ENCODE measurements at regions not wholly inside any gene's neighbourhood (a gene's known extent, or its start where the extent isn't known, plus 50 kb on each side); places are given as distances from the start of the nearest gene placed in this dataset.

DNA sequence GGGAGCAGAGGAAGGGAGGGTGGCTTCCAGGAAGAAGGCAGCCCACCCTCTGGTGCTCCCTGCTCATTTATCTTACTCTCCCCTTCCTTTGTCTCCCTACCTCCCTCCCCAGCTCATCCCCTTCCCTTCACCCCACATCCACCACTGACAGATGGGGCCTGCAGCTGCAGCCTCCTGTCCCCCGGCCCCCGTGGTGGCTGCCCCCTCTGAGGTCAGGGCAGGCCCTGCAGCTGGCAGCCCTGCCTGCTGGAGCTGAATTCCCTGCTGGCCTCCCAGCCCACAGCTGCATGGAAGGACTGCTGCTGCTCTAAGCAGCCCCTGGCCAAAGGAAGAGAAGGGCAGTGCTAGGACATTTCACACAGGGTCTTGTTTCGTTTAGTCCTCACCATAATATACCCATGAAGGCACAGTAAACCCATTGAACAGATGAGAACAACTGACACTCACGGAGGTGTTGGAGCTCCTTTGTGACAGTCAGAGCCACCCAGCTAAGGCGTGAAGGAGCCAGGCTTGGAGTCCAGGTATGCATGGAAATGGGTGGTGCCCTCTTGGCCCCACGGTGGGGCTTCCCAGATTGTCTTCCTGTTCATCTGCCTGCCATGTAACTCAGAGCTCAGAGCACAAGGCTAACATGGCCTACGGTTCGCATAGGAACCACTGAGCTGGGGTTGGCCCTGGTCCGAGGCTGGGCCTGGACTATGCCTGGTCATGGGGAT is 121.7 kb upstream of the PRR20G start:
- H3K9me3 ChIP-seq (ENCODE audit: control insufficient read depth, low read length, poor library complexity, severe bottlenecking) = no peaks in the 10 kb centered on the region
- DNase-seq = no peak
- H3K4me1 Mint-ChIP-seq = peaks cover 3% of the 10 kb centered on the region
- peaks cover 87% of the 10 kb centered on the region for H3K27me3 Mint-ChIP-seq
- ATAC-seq = no peak
- no peak overlapping the region for H3K4me3 Mint-ChIP-seq
- H3K27ac Mint-ChIP-seq = no peak overlapping the region
- H3K36me3 Mint-ChIP-seq (ENCODE audit: low read depth) = no peaks in the 10 kb centered on the region

DNA sequence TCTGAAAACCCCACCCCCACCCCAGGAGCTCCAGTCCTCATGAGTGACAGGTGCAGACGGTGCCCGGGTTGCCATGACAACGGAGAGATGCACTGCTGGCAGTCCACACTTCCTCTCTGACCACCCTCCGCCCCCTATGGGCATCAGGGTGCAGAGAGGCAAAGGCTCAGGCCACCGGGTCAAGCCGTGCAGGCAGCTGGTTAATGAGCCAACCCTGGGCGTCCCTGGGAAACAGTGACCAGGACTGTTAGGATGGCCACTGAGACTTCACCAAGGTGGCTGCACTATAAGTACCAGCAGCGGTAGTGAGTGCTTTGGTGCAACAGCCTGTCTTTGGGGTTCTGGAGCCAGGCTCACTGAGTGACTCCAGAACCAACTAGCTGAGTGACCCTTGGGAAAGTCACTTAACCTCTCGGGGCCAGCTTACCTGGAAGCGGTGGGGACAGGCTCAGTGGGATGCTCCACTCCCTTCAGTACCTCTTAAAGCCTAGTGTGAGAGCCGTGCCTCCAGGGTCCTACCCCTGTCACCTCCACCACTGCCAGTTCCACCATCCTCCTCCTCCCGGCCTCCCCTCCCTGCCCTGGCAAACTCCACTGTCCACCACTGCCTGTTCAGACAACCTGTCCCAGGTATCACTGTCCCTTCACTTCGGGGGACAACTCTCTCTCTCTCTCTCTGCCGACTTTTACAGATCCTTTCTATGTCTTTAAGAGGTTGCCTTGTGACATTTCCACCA is 121.0 kb upstream of the PRR20G start:
- H3K27me3 Mint-ChIP-seq = peaks cover 87% of the 10 kb centered on the region
- H3K9me3 ChIP-seq (ENCODE audit: control insufficient read depth, low read length, poor library complexity, severe bottlenecking) = no peaks in the 10 kb centered on the region
- no peak for DNase-seq
- no peak for ATAC-seq
- H3K36me3 Mint-ChIP-seq (ENCODE audit: low read depth) = no peaks in the 10 kb centered on the region
- no peak overlapping the region for H3K4me3 Mint-ChIP-seq
- H3K4me1 Mint-ChIP-seq = peaks cover 3% of the 10 kb centered on the region
- H3K27ac Mint-ChIP-seq = no peak overlapping the region

DNA sequence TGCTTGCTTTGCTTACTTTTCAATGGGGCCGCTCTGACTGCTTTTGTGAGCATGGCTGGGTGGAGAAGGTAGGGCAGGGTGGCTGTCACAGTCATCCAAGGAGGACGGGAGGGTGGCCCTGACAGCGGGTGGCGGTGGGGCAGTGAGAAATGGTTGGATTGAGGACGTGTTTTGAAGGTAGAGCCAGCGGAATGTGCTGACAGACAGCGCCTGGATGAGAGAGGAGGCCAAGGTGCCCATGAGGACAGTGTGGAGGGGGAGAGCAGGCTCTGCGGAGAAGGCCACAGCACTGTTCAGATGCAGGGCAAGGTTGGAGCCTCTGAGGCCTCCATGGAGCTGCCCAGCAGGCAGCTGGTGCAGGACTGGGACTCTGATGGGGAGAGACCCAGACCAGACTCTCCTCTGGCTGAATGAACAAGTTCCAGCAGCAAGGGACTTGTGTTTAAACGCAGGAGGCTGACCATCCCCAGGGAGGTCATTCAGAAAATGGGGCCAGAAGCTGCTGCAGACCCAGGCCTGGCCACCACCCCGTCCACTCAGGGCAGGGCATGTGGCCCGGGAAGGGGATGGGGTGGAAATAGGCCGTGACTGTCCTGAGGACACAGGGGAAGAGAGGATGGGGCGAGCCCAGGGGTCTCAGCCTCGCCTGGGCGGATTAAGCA is 120.3 kb upstream of the PRR20G start:
- ATAC-seq = no peak
- peaks cover 84% of the 10 kb centered on the region for H3K27me3 Mint-ChIP-seq
- H3K27ac Mint-ChIP-seq = no peak overlapping the region
- no peaks in the 10 kb centered on the region for H3K9me3 ChIP-seq (ENCODE audit: control insufficient read depth, low read length, poor library complexity, severe bottlenecking)
- no peaks in the 10 kb centered on the region for H3K36me3 Mint-ChIP-seq (ENCODE audit: low read depth)
- H3K4me3 Mint-ChIP-seq = no peak overlapping the region
- DNase-seq = no peak
- peaks cover 3% of the 10 kb centered on the region for H3K4me1 Mint-ChIP-seq

GRCh38 chr3:127407026-127407939 is 119.4 kb upstream of the PRR20G start:
- no peak for DNase-seq
- no peaks in the 10 kb centered on the region for H3K36me3 Mint-ChIP-seq (ENCODE audit: low read depth)
- no peaks in the 10 kb centered on the region for H3K9me3 ChIP-seq (ENCODE audit: control insufficient read depth, low read length, poor library complexity, severe bottlenecking)

DNA sequence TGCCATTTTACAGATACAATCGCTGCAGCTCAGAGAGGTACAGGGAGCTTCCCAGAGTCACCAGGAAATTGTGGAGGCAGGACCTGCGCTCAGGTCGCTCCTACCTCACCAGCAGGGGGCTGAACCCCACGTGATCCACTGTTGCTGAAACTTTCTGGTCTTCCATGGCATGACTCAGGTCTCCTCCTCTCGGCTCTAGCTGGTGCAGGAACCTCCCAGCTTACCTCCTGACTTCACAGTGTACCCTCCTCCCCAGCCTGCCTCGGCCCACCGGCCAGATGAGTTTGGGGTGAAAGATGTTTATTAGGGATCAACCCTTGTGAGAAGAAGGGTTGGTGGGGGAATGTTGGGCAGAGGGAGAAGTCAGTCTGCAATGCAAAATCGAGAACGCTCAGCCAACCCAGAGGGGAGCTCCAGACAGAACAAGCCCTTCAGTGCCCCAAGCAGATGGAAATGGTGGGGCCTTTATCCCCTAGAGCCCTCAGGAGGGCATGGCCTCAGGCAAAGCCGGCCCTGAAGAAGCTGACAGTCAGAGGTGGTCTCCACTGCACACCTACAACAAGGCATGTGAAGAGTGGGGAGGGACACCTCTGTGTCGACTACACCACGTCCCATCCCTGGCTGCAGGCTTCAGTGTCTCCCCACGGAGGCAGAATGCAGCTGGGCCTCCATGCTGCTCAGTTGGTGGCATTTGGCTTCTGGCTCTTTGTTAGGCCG is 118.6 kb upstream of the PRR20G start:
- H3K27ac Mint-ChIP-seq = no peak overlapping the region
- no peak overlapping the region for H3K4me3 Mint-ChIP-seq
- DNase-seq = no peak
- peaks cover 82% of the 10 kb centered on the region for H3K27me3 Mint-ChIP-seq
- no peaks in the 10 kb centered on the region for H3K36me3 Mint-ChIP-seq (ENCODE audit: low read depth)
- no peaks in the 10 kb centered on the region for H3K9me3 ChIP-seq (ENCODE audit: control insufficient read depth, low read length, poor library complexity, severe bottlenecking)
- H3K4me1 Mint-ChIP-seq = peaks cover 3% of the 10 kb centered on the region
- ATAC-seq = no peak

More at GRCh38 chr3:127407026-127407939, 119.4 kb upstream of the PRR20G start:
- H3K4me1 Mint-ChIP-seq = peaks cover 3% of the 10 kb centered on the region
- peaks cover 78% of the 10 kb centered on the region for H3K27me3 Mint-ChIP-seq
- no peak overlapping the region for H3K4me3 Mint-ChIP-seq
- H3K27ac Mint-ChIP-seq = no peak overlapping the region
- ATAC-seq = no peak

GRCh38 chr3:127405791-127406190 is 117.9 kb upstream of the PRR20G start:
- no peak overlapping the region for H3K27ac Mint-ChIP-seq
- DNase-seq (no peak), ATAC-seq (no peak)
- H3K4me1 Mint-ChIP-seq = peaks cover 3% of the 10 kb centered on the region
- H3K27me3 Mint-ChIP-seq = peaks cover 75% of the 10 kb centered on the region
- no peak overlapping the region for H3K4me3 Mint-ChIP-seq
- no peaks in the 10 kb centered on the region for H3K36me3 Mint-ChIP-seq (ENCODE audit: low read depth)
- H3K9me3 ChIP-seq (ENCODE audit: control insufficient read depth, low read length, poor library complexity, severe bottlenecking) = no peaks in the 10 kb centered on the region

DNA sequence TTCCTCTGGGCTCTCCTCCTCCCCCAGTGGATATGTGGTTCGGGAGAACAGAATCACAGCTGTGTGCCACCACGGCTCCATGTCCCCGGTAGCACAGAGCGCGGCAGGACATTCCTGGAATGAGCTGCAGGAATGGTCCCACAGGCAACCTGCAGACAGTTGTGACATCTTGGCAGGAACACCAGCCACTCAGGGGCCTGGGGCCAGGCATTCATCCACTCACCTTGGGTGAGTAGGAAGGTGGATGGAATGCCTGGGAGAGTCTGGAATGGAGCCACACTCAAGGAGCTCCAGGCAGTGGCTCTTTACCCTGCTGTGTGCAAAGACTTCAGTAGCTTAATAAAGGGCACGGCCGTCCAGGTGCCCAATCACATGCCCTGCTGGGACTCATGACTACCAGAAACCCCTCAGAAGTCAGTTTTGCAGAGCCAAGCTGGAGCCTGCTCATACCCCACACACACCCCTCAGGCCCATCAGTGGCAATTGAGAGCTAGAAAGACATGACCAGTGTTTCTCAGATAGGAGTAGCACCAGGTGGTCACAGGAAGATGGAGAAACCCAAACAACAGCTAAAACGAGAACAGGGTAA is 117.3 kb upstream of the PRR20G start:
- Mint-ChIP-seq H3K4me1 (peaks cover 3% of the 10 kb centered on the region), H3K27ac (no peak overlapping the region), H3K36me3 (ENCODE audit: low read depth) (no peaks in the 10 kb centered on the region), H3K27me3 (peaks cover 68% of the 10 kb centered on the region), H3K4me3 (no peak overlapping the region)
- no peaks in the 10 kb centered on the region for H3K9me3 ChIP-seq (ENCODE audit: control insufficient read depth, low read length, poor library complexity, severe bottlenecking)
- no peak for ATAC-seq
- DNase-seq = no peak

DNA sequence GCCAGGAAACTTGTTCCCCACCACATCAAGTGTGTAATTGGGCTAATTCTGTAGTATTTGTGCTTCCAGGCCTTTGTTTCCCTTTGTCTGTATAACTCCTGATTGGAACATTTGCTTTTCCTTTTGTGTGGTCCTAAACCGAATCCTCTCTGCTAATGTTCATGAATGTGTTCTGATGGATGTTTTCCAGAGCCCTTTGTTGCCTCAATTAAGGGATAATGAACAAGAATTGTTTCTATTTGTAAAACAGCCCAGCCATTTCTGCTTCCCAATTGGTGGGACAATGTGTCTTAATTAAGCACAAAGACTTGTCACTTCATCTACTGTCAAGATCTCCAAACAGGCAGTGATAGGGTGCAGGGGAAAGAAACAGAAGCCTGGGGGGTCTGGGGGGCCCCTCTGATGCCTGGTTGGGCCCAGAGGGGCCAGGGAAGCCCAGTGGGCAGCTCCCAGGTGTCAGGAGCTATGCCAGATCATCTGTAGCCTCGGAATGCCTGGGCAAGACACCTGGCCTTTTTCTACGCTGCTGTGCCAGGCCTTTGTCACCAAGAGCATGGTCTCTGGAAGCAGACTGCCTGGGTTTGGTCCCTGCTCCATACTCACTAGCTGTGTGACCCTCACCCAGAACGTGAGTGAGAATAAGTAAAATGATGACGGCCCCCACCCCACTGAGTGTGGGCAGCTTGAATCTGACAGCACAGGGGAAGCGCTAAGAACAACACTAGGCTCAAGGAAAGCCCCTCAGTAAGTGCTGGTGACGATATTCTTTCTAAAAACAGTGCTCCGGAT is 116.6 kb upstream of the PRR20G start:
- Mint-ChIP-seq H3K4me3 (no peak overlapping the region), H3K4me1 (peaks cover 3% of the 10 kb centered on the region), H3K27ac (no peak overlapping the region)

DNA sequence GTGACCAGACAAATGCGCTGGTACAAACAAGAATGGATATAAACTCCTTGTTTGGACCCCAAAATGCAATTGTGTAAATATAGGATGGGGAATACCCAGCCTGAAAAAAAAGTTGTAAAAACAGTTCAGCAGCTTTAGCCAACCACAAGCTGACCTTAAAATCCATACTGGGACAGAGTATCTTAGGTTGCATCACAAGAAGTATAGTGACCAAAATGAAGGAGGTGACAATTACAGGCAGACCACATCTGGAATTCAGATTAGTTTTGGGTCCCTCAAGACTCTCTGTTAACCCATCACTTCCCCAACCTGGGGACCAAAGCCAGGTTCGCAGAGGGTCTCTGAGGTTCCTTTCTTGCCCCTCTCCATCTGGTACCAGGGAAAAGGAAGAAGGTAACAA is 115.9 kb upstream of the PRR20G start:
- Mint-ChIP-seq H3K27ac (no peak overlapping the region), H3K4me1 (peaks cover 3% of the 10 kb centered on the region), H3K4me3 (no peak overlapping the region), H3K36me3 (ENCODE audit: low read depth) (no peaks in the 10 kb centered on the region), H3K27me3 (peaks cover 56% of the 10 kb centered on the region)
- no peaks in the 10 kb centered on the region for H3K9me3 ChIP-seq (ENCODE audit: control insufficient read depth, low read length, poor library complexity, severe bottlenecking)
- ATAC-seq (no peak), DNase-seq (no peak)

More for the DNA sequence above, 116.6 kb upstream of the PRR20G start:
- H3K27me3 Mint-ChIP-seq = peaks cover 61% of the 10 kb centered on the region
- H3K36me3 Mint-ChIP-seq (ENCODE audit: low read depth) = no peaks in the 10 kb centered on the region
- H3K9me3 ChIP-seq (ENCODE audit: control insufficient read depth, low read length, poor library complexity, severe bottlenecking) = no peaks in the 10 kb centered on the region
- no peak for DNase-seq
- ATAC-seq = no peak

DNA sequence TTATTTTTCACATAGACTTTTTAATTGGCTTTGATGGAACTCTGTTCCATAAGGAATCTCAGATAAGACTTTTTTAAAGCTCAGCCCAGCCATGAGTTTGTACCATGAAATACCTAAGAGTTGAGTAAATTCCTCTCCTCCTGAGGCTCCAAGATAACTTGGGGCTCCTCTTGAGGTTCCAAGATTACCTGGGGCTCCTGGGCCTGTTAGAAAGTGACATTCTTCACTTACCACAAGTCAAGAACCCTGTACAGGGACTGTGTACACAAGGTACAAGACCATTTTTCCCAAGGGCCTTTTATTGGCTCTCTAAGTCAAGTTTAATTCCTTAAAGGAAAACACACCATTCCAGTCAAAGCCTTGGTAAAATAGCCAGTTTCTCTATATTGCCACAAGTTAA is 111.3 kb upstream of the PRR20G start:
- Mint-ChIP-seq H3K4me3 (no peak overlapping the region), H3K36me3 (ENCODE audit: low read depth) (no peaks in the 10 kb centered on the region), H3K27ac (no peak overlapping the region), H3K4me1 (no peaks in the 10 kb centered on the region), H3K27me3 (peaks cover 31% of the 10 kb centered on the region)
- no peaks in the 10 kb centered on the region for H3K9me3 ChIP-seq (ENCODE audit: control insufficient read depth, low read length, poor library complexity, severe bottlenecking)
- no peak for DNase-seq
- no peak for ATAC-seq

GRCh38 chr3:127396473-127396872 is 108.6 kb upstream of the PRR20G start:
- DNase-seq = no peak
- no peaks in the 10 kb centered on the region for H3K36me3 Mint-ChIP-seq (ENCODE audit: low read depth)
- no peak for ATAC-seq

More at GRCh38 chr3:127396473-127396872, 108.6 kb upstream of the PRR20G start:
- H3K4me1 Mint-ChIP-seq = no peaks in the 10 kb centered on the region
- peaks cover 29% of the 10 kb centered on the region for H3K27me3 Mint-ChIP-seq
- no peak overlapping the region for H3K4me3 Mint-ChIP-seq
- no peaks in the 10 kb centered on the region for H3K9me3 ChIP-seq (ENCODE audit: control insufficient read depth, low read length, poor library complexity, severe bottlenecking)
- H3K27ac Mint-ChIP-seq = no peak overlapping the region
